ENCODE measurements at regions not wholly inside any gene's neighbourhood (a gene's known extent, or its start where the extent isn't known, plus 50 kb on each side); places are given as distances from the start of the nearest gene placed in this dataset.

DNA sequence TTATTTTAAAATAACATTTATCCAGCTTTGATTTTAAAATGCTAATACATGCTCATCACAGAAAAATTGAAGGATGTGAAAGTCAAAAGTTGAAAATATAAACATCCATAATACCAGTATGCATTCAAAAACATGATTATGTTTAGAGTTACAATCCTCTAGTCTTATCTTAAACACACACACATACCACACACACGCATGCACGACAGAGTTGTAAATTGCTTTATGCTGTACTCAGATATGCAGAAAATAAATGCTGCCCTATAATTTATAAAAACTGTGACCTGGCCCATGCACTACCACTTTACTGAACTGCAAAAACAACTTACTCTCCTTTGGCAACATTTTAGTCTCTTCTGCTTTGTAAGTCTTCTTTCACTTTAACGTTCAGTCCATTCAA, 793.0 kb upstream of the FANCL start:
- Histone ChIP-seq H2BK12ac (ENCODE audit: low read depth, low read length) (no peak overlapping the region), H2AFZ (ENCODE audit: low read length) (no peak overlapping the region), H4K5ac (ENCODE audit: insufficient read length, low read depth, low read length) (no peak overlapping the region), H3K4me3 (ENCODE audit: extremely low read depth in 1 of 4, insufficient read depth in 2 of 4, low read depth in 3 of 4, low read length in 4 of 4) (no peak overlapping the region), H4K8ac (ENCODE audit: extremely low read depth, insufficient read depth, low read length) (no peak overlapping the region), H3K79me2 (ENCODE audit: control insufficient read depth in 1 of 2, insufficient read depth in 2 of 2, low read length in 2 of 2) (no peaks in the 10 kb centered on the region), H4K20me1 (replicated peaks in 1 of 2; ENCODE audit: control insufficient read depth in 1 of 2, insufficient read depth in 2 of 2, low read length in 2 of 2) (no peaks in the 10 kb centered on the region), H3K9me3 (ENCODE audit: insufficient read depth in 2 of 2, low read depth in 1 of 2, low read length in 1 of 2) (no peaks in the 10 kb centered on the region), H2BK20ac (ENCODE audit: low read length) (no peak overlapping the region), H3K18ac (ENCODE audit: extremely low read depth, low read length) (no peak overlapping the region), H2BK15ac (ENCODE audit: low read length) (no peak overlapping the region), H3K4me2 (ENCODE audit: insufficient read depth in 1 of 2, low read depth in 2 of 2, low read length in 2 of 2) (no peak overlapping the region), H3K14ac (ENCODE audit: insufficient read length) (no peak overlapping the region), H3K4ac (replicated peaks; ENCODE audit: insufficient read length, low read depth, low read length) (no peak overlapping the region), H3K9ac (replicated peaks in 1 of 4; ENCODE audit: extremely low read depth in 1 of 4, low read depth in 3 of 4, low read length in 3 of 4) (no peak overlapping the region), H3K36me3 (ENCODE audit: control insufficient read depth in 2 of 4, insufficient read depth in 4 of 4, low read length in 3 of 4) (no peaks in the 10 kb centered on the region), H3K4me1 (replicated peaks in 1 of 4; ENCODE audit: control insufficient read depth in 3 of 4, insufficient read depth in 4 of 4, low read length in 3 of 4) (no peaks in the 10 kb centered on the region), H2BK5ac (ENCODE audit: low read depth, low read length) (no peak overlapping the region), H3K56ac (replicated peaks; ENCODE audit: insufficient read length, low read depth, low read length) (no peak overlapping the region), H2AK5ac (ENCODE audit: low read depth, low read length) (no peak overlapping the region), H2BK120ac (replicated peaks; ENCODE audit: low read depth, low read length) (no peak overlapping the region), H3K23me2 (ENCODE audit: low read depth, low read length) (no peaks in the 10 kb centered on the region), H3K27me3 (replicated peaks in 1 of 4; ENCODE audit: control insufficient read depth in 3 of 4, extremely low read depth in 1 of 4, insufficient read depth in 3 of 4, low read length in 3 of 4) (no peaks in the 10 kb centered on the region), H3K23ac (ENCODE audit: insufficient read length) (no peak overlapping the region), H3K27ac (ENCODE audit: low read depth, low read length) (no peak overlapping the region), H4K91ac (replicated peaks; ENCODE audit: insufficient read length, low read length) (no peak overlapping the region), H3K79me1 (ENCODE audit: low read depth, low read length) (no peaks in the 10 kb centered on the region)
- 85% methylated on average over 3 of the region's 3 CpGs; no CpG with 5 or more reads in 1 of the 2 experiments for WGBS, 2 experiments (ENCODE audit: extremely low coverage in 1 of 2, insufficient coverage in 1 of 2, insufficient read length in 1 of 2, insufficient replicate concordance in 2 of 2, low coverage in 1 of 2, low lambda C conversion rate in 2 of 2, missing lambda C conversion rate in 1 of 2)
- POLR2A ChIA-PET (ENCODE audit: partially characterized antibody) = no interaction called here
- no peak for FAIRE-seq
- TF ChIP-seq TCF12 (IDR thresholded peaks at IDR 0.05; ENCODE audit: low read depth, low read length) = no peak
- TF ChIP-seq, protein P1, sequence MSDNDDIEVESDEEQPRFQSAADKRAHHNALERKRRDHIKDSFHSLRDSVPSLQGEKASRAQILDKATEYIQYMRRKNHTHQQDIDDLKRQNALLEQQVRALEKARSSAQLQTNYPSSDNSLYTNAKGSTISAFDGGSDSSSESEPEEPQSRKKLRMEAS (IDR thresholded peaks at IDR 0.05) = no peak
- TF ChIP-seq RFX5 (IDR thresholded peaks at IDR 0.05; ENCODE audit: borderline replicate concordance, low read depth, low read length) = no peak
- no peak for TF ChIP-seq KDM5A (IDR thresholded peaks at IDR 0.05; ENCODE audit: low read length)
- no peak for TF ChIP-seq GTF2F1 (IDR thresholded peaks at IDR 0.05; ENCODE audit: borderline replicate concordance, low read depth, low read length)
- no peak for TF ChIP-seq BACH1 (IDR thresholded peaks at IDR 0.05; ENCODE audit: low read length)
- no peak for DNase-seq (ENCODE audit: low read depth in 1 of 2, low spot score in 2 of 2)
- CTCF ChIA-PET (ENCODE audit: partially characterized antibody) = interaction anchor here (5.3 kb wide), 1 partner anchor 8 kb away, joined by 23 read pairs; no protein-coding TSS in a partner anchor
